ENCODE measurements at regions not wholly inside any gene's neighbourhood (a gene's known extent, or its start where the extent isn't known, plus 50 kb on each side); places are given as distances from the start of the nearest gene placed in this dataset.

GRCh38 chr4:111707491-111707890 lies 437.8 kb upstream of the FAM241A start:
- Histone ChIP-seq H3K4me2 (ENCODE audit: low read depth, low read length) (no peak overlapping the region), H2AFZ (replicated peaks; ENCODE audit: low read length, poor library complexity) (no peak overlapping the region)

More at GRCh38 chr4:111707491-111707890, 437.8 kb upstream of the FAM241A start:
- Histone ChIP-seq H3K27me3 (ENCODE audit: control insufficient read depth, insufficient read depth, low read length) (no peaks in the 10 kb centered on the region), H3K18ac (ENCODE audit: low read depth, low read length) (no peak overlapping the region), H3K79me1 (ENCODE audit: low read depth in 1 of 2, low read length in 2 of 2) (no peaks in the 10 kb centered on the region), H3K27ac (ENCODE audit: insufficient read depth, low read length) (no peak overlapping the region), H3K4me1 (ENCODE audit: control insufficient read depth, insufficient read depth, low read length) (no peaks in the 10 kb centered on the region), H3K9me3 (ENCODE audit: control insufficient read depth, insufficient read depth, low read length) (no peaks in the 10 kb centered on the region), H2BK15ac (ENCODE audit: low read depth, low read length) (no peak overlapping the region), H4K20me1 (ENCODE audit: insufficient read depth, low read length) (no peaks in the 10 kb centered on the region), H3K36me3 (ENCODE audit: control insufficient read depth, insufficient read depth, low read length) (no peaks in the 10 kb centered on the region), H3K9me1 (ENCODE audit: insufficient read depth, low read length) (no peaks in the 10 kb centered on the region), H4K8ac (ENCODE audit: low read depth in 2 of 2, low read length in 2 of 2) (no peak overlapping the region), H4K5ac (ENCODE audit: low read depth, low read length) (no peak overlapping the region), H3K9ac (ENCODE audit: low read depth, low read length) (no peak overlapping the region), H3K14ac (replicated peaks; ENCODE audit: low read depth, low read length) (no peak overlapping the region), H4K91ac (ENCODE audit: insufficient read depth, low read depth, low read length) (no peak overlapping the region), H2AK9ac (replicated peaks; ENCODE audit: low read depth, low read length, poor library complexity) (no peak overlapping the region), H3K4me3 (ENCODE audit: insufficient read depth, low read depth, low read length) (no peak overlapping the region), H2AK5ac (ENCODE audit: low read depth, low read length) (no peak overlapping the region), H2BK5ac (ENCODE audit: low read depth, low read length, poor library complexity, severe bottlenecking) (no peak overlapping the region), H2BK20ac (ENCODE audit: low read depth, low read length) (no peak overlapping the region), H2BK120ac (ENCODE audit: low read depth, low read length) (no peak overlapping the region), H3K4ac (ENCODE audit: low read depth, low read length) (no peak overlapping the region), H3K23ac (ENCODE audit: low read depth, low read length) (no peak overlapping the region), H3K56ac (ENCODE audit: extremely low read depth, insufficient read depth, low read length) (no peak overlapping the region)
- ChIA-PET CTCF (interaction anchor here (1.4 kb wide), 1 partner anchor 28 kb away, joined by 3 read pairs; no protein-coding TSS in a partner anchor), POLR2A (ENCODE audit: unreplicated experiment) (no interaction called here)
- ATAC-seq (ENCODE audit: low read depth) = no peak
- dilution Hi-C loops (cut with HindIII; ENCODE audit: low sequenced_read_pairs, unreplicated experiment) (no loop called here), in situ Hi-C loops (cut with MboI; ENCODE audit: low sequenced_read_pairs) (no loop called here), intact Hi-C loops (cut with micrococcal nuclease) (no loop called here)
- no TSS peak for BruUV-seq (replicated peaks)
- DNase-seq = no peak
- no peak for TF ChIP-seq MXI1 (IDR thresholded peaks at IDR 0.05; ENCODE audit: borderline replicate concordance, low read depth, low read length)
- no peak for TF ChIP-seq FOS (IDR thresholded peaks at IDR 0.05; ENCODE audit: low read depth, low read length)
- no peak for TF ChIP-seq POLR2A (IDR thresholded peaks at IDR 0.05; ENCODE audit: low read depth, low read length)
- no peak for TF ChIP-seq CTCF (conservative IDR thresholded peaks at IDR 0.05; ENCODE audit: low read depth, low read length)
- TF ChIP-seq ELK1 (IDR thresholded peaks at IDR 0.05; ENCODE audit: borderline replicate concordance, low read depth, low read length) = no peak
- TF ChIP-seq BHLHE40 (IDR thresholded peaks at IDR 0.05; ENCODE audit: low read depth, low read length) = no peak
- no peak for TF ChIP-seq CHD1 (IDR thresholded peaks at IDR 0.05; ENCODE audit: low read depth, low read length)
- no peak for TF ChIP-seq RFX5 (IDR thresholded peaks at IDR 0.05; ENCODE audit: low read depth, low read length)
- no peak for TF ChIP-seq NFE2L2 (IDR thresholded peaks at IDR 0.05; ENCODE audit: low read depth, low read length)
- TF ChIP-seq SMC3 (IDR thresholded peaks at IDR 0.05; ENCODE audit: low read depth, low read length) = no peak
- no peak for TF ChIP-seq MAFK (IDR thresholded peaks at IDR 0.05; ENCODE audit: low read depth, low read length)
- no peak for TF ChIP-seq MAZ (IDR thresholded peaks at IDR 0.05; ENCODE audit: borderline replicate concordance, low read depth, low read length)
- no peak for TF ChIP-seq CEBPB (IDR thresholded peaks at IDR 0.05; ENCODE audit: low read depth, low read length)
- no peak for TF ChIP-seq RAD21 (IDR thresholded peaks at IDR 0.05; ENCODE audit: low read length)
- TF ChIP-seq USF2 (IDR thresholded peaks at IDR 0.05; ENCODE audit: low read depth, low read length) = no peak
- no peak for TF ChIP-seq RCOR1 (IDR thresholded peaks at IDR 0.05; ENCODE audit: insufficient replicate concordance, low read length)

All from IMR-90 (cell line).